Eye (tissue), 1 donor: ENCODE measurements at regions not wholly inside any gene's neighbourhood (a gene's known extent, or its start where the extent isn't known, plus 50 kb on each side); places are given as distances from the start of the nearest gene placed in this dataset.
A peak's percentile ranks its signal among the peaks of the same experiment; 100 is the strongest.

Experiments used
- DNase-seq: peaks from one replicate; pipeline ENCODE4 v3.0.0-alpha.2; 2015

DNA sequence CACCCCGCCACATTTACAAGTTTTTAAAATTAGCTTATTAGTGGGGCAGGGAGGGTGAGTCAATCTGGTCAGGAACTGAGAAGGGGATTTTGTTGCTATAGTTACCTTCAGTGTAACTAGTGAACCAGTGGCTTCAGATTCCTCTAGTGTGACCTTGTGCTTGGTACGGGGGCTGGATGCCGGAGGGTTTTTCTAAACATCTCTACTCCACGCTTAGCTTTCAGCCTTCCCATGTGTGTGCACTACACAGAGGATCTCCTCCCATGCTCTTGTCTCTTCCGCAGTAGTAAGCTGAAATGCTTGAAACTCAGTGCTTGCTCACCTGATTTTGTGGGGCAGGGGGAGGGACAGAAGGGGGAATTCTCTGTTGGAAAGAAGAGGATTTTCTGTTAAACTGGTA is 67.9 kb upstream of the AKAP13 start:
- peak; percentile 52 for DNase-seq

GRCh38 chr15:85312929-85313331 is 67.5 kb upstream of the AKAP13 start:
- DNase-seq: no peak

- DNase-seq: no peak
These were observed 67.1 kb upstream of the AKAP13 start for GRCh38 chr15:85313339-85313738.

- DNase-seq: peak; percentile 5
These were observed 66.3 kb upstream of the AKAP13 start for GRCh38 chr15:85314146-85314545.

- DNase-seq: no peak
These were observed 65.8 kb upstream of the AKAP13 start for GRCh38 chr15:85314633-85315032.

DNA sequence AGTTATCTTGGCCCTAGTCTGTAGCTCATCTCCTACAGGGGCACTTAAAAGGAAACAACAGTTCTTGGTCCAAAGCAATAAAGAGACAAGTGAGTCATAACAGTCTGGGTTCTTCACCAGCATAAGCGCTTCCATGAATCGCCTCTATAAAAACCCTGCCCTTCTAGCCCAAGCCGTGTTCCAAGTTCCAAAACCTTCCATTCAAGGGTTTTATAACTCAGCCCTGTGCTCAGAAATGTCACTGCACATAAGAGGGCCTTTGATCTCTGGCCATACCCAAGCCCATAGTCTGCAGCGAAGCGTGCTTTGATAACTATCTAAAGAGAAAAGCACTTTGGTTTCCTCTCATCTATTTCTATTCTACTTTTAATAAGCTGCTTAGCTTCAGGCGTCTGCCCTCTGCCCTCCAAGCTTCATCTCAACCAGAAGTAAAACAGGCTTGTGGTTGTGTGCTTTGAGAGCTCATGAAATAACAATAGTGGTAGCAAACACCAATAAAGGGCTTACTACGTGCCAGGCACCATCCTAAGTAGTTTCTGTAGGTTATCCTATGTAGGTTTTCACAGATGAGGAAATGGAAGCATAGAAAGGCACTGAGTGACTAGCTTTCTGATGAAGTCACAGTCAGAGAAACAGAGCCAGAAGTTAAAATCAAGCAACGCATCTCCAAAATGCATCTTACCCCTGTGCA is 64.0 kb upstream of the AKAP13 start:
- peak; percentile 87 for DNase-seq

- DNase-seq: no peak
These were observed 62.2 kb upstream of the AKAP13 start for GRCh38 chr15:85318048-85318731.

DNA sequence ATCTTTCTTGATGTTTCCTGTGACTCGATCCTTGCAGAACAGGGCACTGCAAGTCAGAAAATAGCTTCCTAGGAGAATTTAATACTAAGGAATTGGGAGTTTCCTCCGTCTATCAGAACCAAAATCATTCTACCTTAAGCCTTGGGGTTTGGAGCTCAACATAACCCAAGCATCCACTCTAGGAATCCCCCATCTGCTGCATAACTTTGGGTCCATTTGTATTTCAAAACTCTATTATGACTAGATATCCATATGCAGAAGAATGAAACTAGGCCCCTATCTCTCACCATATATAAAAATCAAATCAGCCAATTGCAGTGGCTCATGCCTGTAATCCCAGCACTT is 61.7 kb upstream of the AKAP13 start:
- DNase-seq: no peak

- no peak for DNase-seq
These were observed 56.2 kb upstream of the AKAP13 start for GRCh38 chr15:85324202-85324601.

- no peak for DNase-seq
These were observed 54.6 kb upstream of the AKAP13 start for GRCh38 chr15:85325834-85326233.

- peak; percentile 6 for DNase-seq
These were observed 54.1 kb upstream of the AKAP13 start for GRCh38 chr15:85326291-85326690.

- no peak for DNase-seq
These were observed 52.6 kb upstream of the AKAP13 start for GRCh38 chr15:85327820-85328219.

DNA sequence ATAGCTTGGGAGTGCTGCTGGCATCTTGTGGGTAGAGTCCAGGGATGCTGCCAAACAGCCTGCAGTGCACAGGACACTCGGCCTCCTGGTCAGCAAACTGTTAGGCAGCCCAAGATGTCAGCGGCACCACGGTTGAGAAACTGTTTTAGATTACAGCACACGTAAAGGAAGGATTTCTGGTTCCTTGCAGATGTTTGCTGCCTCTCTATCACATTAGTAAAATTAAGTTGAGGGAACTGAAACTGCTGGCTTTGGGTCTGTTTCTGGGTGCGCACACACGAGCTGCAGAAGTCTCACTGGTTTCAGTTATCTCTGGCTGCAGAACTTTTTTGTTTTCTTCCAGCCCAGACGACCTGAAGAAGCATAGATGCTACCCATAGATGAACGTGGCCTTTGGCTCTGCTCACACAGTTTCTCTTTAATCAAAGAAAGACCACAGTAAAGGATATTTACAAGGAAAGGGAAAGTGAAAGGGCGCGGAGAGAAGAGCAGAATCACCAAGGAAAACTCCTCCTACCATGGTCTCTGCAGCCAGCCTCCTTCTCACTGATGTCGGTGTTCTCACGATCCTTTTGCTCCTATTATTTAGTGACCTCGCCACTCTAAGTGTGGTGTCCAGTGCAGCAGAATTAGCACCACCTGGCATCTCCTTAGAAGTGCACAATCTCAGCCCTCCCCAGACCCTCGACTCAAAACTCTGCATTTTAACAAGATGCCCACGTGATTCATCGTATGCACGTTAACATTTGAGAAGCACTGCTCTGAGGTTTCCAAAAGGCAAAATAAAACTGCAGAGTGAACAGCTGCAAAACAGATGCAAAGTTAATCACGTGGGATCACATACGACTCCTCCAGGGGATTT is 50.6 kb upstream of the AKAP13 start:
- DNase-seq: peak; percentile 78
